ENCODE measurements at regions not wholly inside any gene's neighbourhood (a gene's known extent, or its start where the extent isn't known, plus 50 kb on each side); places are given as distances from the start of the nearest gene placed in this dataset.
"Not testable (repeated sequence)": the region's sequence is repeated elsewhere in the genome, so short reads cannot be mapped to it uniquely, and the experiment has no call there.

- not testable (repeated sequence) for TF ChIP-seq CTCF, POLR2A (IDR thresholded peaks at IDR 0.05)
Observed at GRCh38 chr5:136739271-136739670, 373.9 kb upstream of the TRPC7 start.
